IMR-90 (cell line): ENCODE measurements at regions not wholly inside any gene's neighbourhood (a gene's known extent, or its start where the extent isn't known, plus 50 kb on each side); places are given as distances from the start of the nearest gene placed in this dataset.

Experiments used
- ATAC-seq: fragments of 200-7000 bp; cut with Tn5 transposase; 2 replicates; pipeline ENCODE4 v1.9.1; 2020; ENCODE audit warnings: low read depth, mild to moderate bottlenecking, moderate library complexity
- BruUV-seq: library from RNA; stranded (reverse); fragments of 400-500 nt; replicated peaks from 2 replicates; lab custom pipeline; 2021; lab: Mats Ljungman, UMichigan
- CTCF ChIA-PET: fragments of 300-600 bp; formaldehyde crosslinking; extraction: SDS; loops from one replicate; lab custom pipeline; 2021; ENCODE audit warnings: antibody characterized with exemption; lab: Yijun Ruan, JAX
- POLR2A ChIA-PET: fragments of 300-600 bp; sonication (Branson Sonifier 250); formaldehyde crosslinking; loops from one replicate; lab custom pipeline; 2022; ENCODE audit warnings: antibody characterized with exemption; ENCODE audit not compliant: unreplicated experiment; lab: Charles Lee
- DNase-seq: peaks from one replicate; pipeline ENCODE4 v3.0.0; 2013
- H2AFZ ChIP-seq: replicated peaks from 2 replicates; pipeline ENCODE3; 2013; ENCODE audit warnings: low read length, mild to moderate bottlenecking; ENCODE audit not compliant: poor library complexity
- H2AK5ac ChIP-seq: 2 replicates; pipeline ENCODE4 v1.6.1; 2013; ENCODE audit warnings: low read depth, low read length, inconsistent platforms
- H2AK9ac ChIP-seq: replicated peaks from 2 replicates; pipeline ENCODE3; 2013; ENCODE audit warnings: mild to moderate bottlenecking, low read depth, low read length, moderate library complexity; ENCODE audit not compliant: poor library complexity
- H2BK120ac ChIP-seq: 2 replicates; pipeline ENCODE4 v1.6.1; 2013; ENCODE audit warnings: low read depth, low read length, inconsistent platforms
- H2BK15ac ChIP-seq: 3 replicates; pipeline ENCODE4 v1.6.1; 2013; ENCODE audit warnings: low read depth, low read length, inconsistent platforms
- H2BK20ac ChIP-seq: 2 replicates; pipeline ENCODE4 v1.6.1; 2013; ENCODE audit warnings: low read depth, mild to moderate bottlenecking, inconsistent platforms, low read length, moderate library complexity
- H2BK5ac ChIP-seq: 2 replicates; pipeline ENCODE4 v1.6.1; 2013; ENCODE audit warnings: mild to moderate bottlenecking, low read depth, low read length, inconsistent platforms; ENCODE audit not compliant: poor library complexity, severe bottlenecking
- H3K14ac ChIP-seq: replicated peaks from 2 replicates; pipeline ENCODE4 v1.6.1; 2013; ENCODE audit warnings: low read depth, low read length, inconsistent platforms
- H3K18ac ChIP-seq: 2 replicates; pipeline ENCODE4 v1.6.1; 2013; ENCODE audit warnings: low read depth, low read length, control low read depth
- H3K23ac ChIP-seq: 2 replicates; pipeline ENCODE4 v1.6.1; 2013; ENCODE audit warnings: low read depth, low read length, inconsistent platforms
- H3K27ac ChIP-seq: 2 replicates; pipeline ENCODE4 v1.5.1; 2013; ENCODE audit warnings: mild to moderate bottlenecking, control low read depth, low read length; ENCODE audit not compliant: insufficient read depth
- H3K27me3 ChIP-seq: 2 replicates; pipeline ENCODE4 v1.6.1; 2013; ENCODE audit warnings: low read length; ENCODE audit not compliant: control insufficient read depth, insufficient read depth
- H3K36me3 ChIP-seq: 2 replicates; pipeline ENCODE4 v1.6.1; 2013; ENCODE audit warnings: low read length, mixed read lengths; ENCODE audit not compliant: control insufficient read depth, insufficient read depth
- H3K4ac ChIP-seq: 2 replicates; pipeline ENCODE4 v1.6.1; 2013; ENCODE audit warnings: low read depth, low read length, inconsistent platforms
- H3K4me1 ChIP-seq: 2 replicates; pipeline ENCODE4 v1.6.1; 2013; ENCODE audit warnings: low read length, mixed read lengths; ENCODE audit not compliant: control insufficient read depth, insufficient read depth
- H3K4me2 ChIP-seq: 2 replicates; pipeline ENCODE4 v1.6.1; 2013; ENCODE audit warnings: low read depth, mild to moderate bottlenecking, control low read depth, low read length, moderate library complexity
- H3K4me3 ChIP-seq: 2 replicates; pipeline ENCODE4 v1.5.1; 2013; ENCODE audit warnings: low read depth, mild to moderate bottlenecking, control low read depth, low read length, moderate library complexity; ENCODE audit not compliant: insufficient read depth
- H3K56ac ChIP-seq: 2 replicates; pipeline ENCODE4 v1.6.1; 2013; ENCODE audit warnings: low read length, inconsistent platforms; ENCODE audit not compliant: insufficient read depth; ENCODE audit errors: extremely low read depth
- H3K79me1 ChIP-seq, 2 experiments: 2 replicates each; pipeline ENCODE4 v1.6.1; 2013; ENCODE audit warnings: low read length in 2 of 2, inconsistent platforms in 1 of 2, low read depth in 1 of 2
- H3K9ac ChIP-seq: 2 replicates; pipeline ENCODE4 v1.6.1; 2013; ENCODE audit warnings: low read depth, low read length, control low read depth
- H3K9me1 ChIP-seq: 2 replicates; pipeline ENCODE4 v1.6.1; 2013; ENCODE audit warnings: low read length, inconsistent platforms; ENCODE audit not compliant: insufficient read depth
- H3K9me3 ChIP-seq: 2 replicates; pipeline ENCODE4 v1.6.1; 2013; ENCODE audit warnings: low read length; ENCODE audit not compliant: control insufficient read depth, insufficient read depth
- H4K20me1 ChIP-seq: 2 replicates; pipeline ENCODE4 v1.6.1; 2013; ENCODE audit warnings: low read length, inconsistent platforms; ENCODE audit not compliant: insufficient read depth
- H4K5ac ChIP-seq: 2 replicates; pipeline ENCODE4 v1.6.1; 2013; ENCODE audit warnings: mild to moderate bottlenecking, low read depth, low read length, control low read depth
- H4K8ac ChIP-seq, 2 experiments: 2 replicates each; pipeline ENCODE4 v1.6.1; 2013; ENCODE audit warnings: low read depth in 2 of 2, low read length in 2 of 2, control low read depth in 1 of 2, inconsistent platforms in 1 of 2
- H4K91ac ChIP-seq: 2 replicates; pipeline ENCODE4 v1.6.1; 2013; ENCODE audit warnings: low read depth, low read length, inconsistent platforms; ENCODE audit not compliant: insufficient read depth
- BHLHE40 ChIP-seq: fragments of 150-350 bp; IDR thresholded peaks from 2 replicates; pipeline ENCODE4 v1.6.1; 2016; ENCODE audit warnings: mild to moderate bottlenecking, low read depth, low read length
- CEBPB ChIP-seq: IDR thresholded peaks from 2 replicates; pipeline ENCODE4 v1.6.1; 2012; ENCODE audit warnings: low read depth, low read length, improper control_type of control experiment
- CHD1 ChIP-seq: IDR thresholded peaks from 2 replicates; pipeline ENCODE4 v1.6.1; 2012; ENCODE audit warnings: low read depth, low read length, improper control_type of control experiment
- FOS ChIP-seq: fragments of 150-350 bp; IDR thresholded peaks from 2 replicates; pipeline ENCODE4 v1.6.1; 2016; ENCODE audit warnings: low read depth, low read length
- MAFK ChIP-seq: IDR thresholded peaks from 2 replicates; pipeline ENCODE4 v1.6.1; 2012; ENCODE audit warnings: low read depth, low read length, improper control_type of control experiment
- MAZ ChIP-seq: IDR thresholded peaks from 2 replicates; pipeline ENCODE4 v1.6.1; 2012; ENCODE audit warnings: low read depth, mild to moderate bottlenecking, low read length, improper control_type of control experiment, moderate library complexity, borderline replicate concordance
- MXI1 ChIP-seq: IDR thresholded peaks from 2 replicates; pipeline ENCODE4 v1.6.1; 2012; ENCODE audit warnings: low read depth, mild to moderate bottlenecking, low read length, moderate library complexity, borderline replicate concordance
- NFE2L2 ChIP-seq: fragments of 150-350 bp; IDR thresholded peaks from 2 replicates; pipeline ENCODE4 v1.6.1; 2016; ENCODE audit warnings: low read depth, mild to moderate bottlenecking, low read length
- POLR2A ChIP-seq: IDR thresholded peaks from 2 replicates; pipeline ENCODE4 v1.6.1; 2012; ENCODE audit warnings: mild to moderate bottlenecking, low read depth, low read length
- RAD21 ChIP-seq: IDR thresholded peaks from 2 replicates; pipeline ENCODE4 v1.6.1; 2012; ENCODE audit warnings: low read length, improper control_type of control experiment
- RCOR1 ChIP-seq: IDR thresholded peaks from 2 replicates; pipeline ENCODE4 v1.6.1; 2012; ENCODE audit warnings: mild to moderate bottlenecking, low read length, improper control_type of control experiment; ENCODE audit not compliant: insufficient replicate concordance
- RFX5 ChIP-seq: IDR thresholded peaks from 2 replicates; pipeline ENCODE4 v1.8.0; 2012; ENCODE audit warnings: low read depth, mild to moderate bottlenecking, low read length, moderate library complexity
- SMC3 ChIP-seq: fragments of 150-350 bp; IDR thresholded peaks from 2 replicates; pipeline ENCODE4 v1.6.1; 2016; ENCODE audit warnings: low read depth, mild to moderate bottlenecking, antibody characterized with exemption, low read length, moderate library complexity
- WGBS, 2 experiments: methylation state at CpG; one replicate each; pipeline versions ENCODE4 v1.1.5 to v1.1.7; 2013; ENCODE audit warnings: missing lambda C conversion rate in 2 of 2; ENCODE audit not compliant: insufficient read length in 1 of 2; ENCODE audit errors: extremely low coverage in 2 of 2; 5-methylcytosine and 5-hydroxymethylcytosine counted together
- dilution Hi-C: fragments of 300-500 bp; cut with HindIII; formaldehyde crosslinking; loops from one replicate; pipeline ENCODE4 v1.14.3; 2018; ENCODE audit warnings: low sequenced_read_pairs; ENCODE audit not compliant: unreplicated experiment
- in situ Hi-C: fragments of 300-500 bp; cut with MboI; formaldehyde crosslinking; loops from 3 replicates; pipeline ENCODE4 v1.14.3; 2019; ENCODE audit warnings: low sequenced_read_pairs, inconsistent platforms, mixed read lengths
- intact Hi-C: fragments of 100-400 bp; cut with micrococcal nuclease; formaldehyde crosslinking; loops from 2 replicates; pipeline ENCODE4 v1.10.0; 2022
- TF ChIP-seq, protein P1 (sequence below): fragments of 150-350 bp; IDR thresholded peaks from 2 replicates; pipeline ENCODE4 v1.6.1; 2017; ENCODE audit warnings: mild to moderate bottlenecking, antibody characterized with exemption, low read length, low read depth
- TF ChIP-seq, protein P2 (sequence below): conservative IDR thresholded peaks from 2 replicates; pipeline ENCODE4 v1.5.1; 2012; ENCODE audit warnings: mild to moderate bottlenecking, low read depth, low read length, improper control_type of control experiment
- TF ChIP-seq, protein P3 (sequence below): fragments of 150-350 bp; IDR thresholded peaks from 2 replicates; pipeline ENCODE4 v1.6.1; 2016; ENCODE audit warnings: low read depth, mild to moderate bottlenecking, low read length, moderate library complexity, borderline replicate concordance

DNA sequence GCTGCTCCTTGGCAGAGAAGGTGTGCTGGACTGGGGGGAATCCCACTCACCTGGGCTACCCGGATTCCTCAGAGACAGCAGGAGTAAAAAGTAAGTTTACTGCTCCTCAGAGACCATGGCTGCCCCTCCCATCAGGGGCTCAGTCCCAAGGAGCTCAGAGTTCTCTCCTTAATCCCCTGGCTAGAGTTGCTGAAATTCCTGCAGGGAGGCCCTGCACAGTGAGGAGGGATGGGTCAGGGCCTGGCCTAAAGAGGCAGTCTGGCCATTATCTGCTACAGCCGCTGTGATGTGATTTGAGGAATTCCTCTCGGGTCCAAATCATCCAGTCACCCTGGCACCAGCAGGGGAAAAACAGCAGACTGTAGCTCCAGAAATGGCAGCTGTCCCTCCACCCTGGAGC, 502.5 kb downstream of the PCDH17 start:
- Histone ChIP-seq H3K23ac (no peak overlapping the region), H3K27me3 (no peaks in the 10 kb centered on the region), H2BK5ac (no peak overlapping the region), H4K5ac (no peak overlapping the region), H3K4me3 (no peak overlapping the region), H3K56ac (no peak overlapping the region), H2AFZ (no peak overlapping the region), H3K9me3 (peaks cover 10% of the 10 kb centered on the region), H3K9ac (no peak overlapping the region), H2BK120ac (no peak overlapping the region), H3K36me3 (no peaks in the 10 kb centered on the region), H4K91ac (no peak overlapping the region), H3K14ac (no peak overlapping the region), H3K79me1 (no peaks in the 10 kb centered on the region), H2BK15ac (no peak overlapping the region), H3K4me2 (no peak overlapping the region), H4K8ac (no peak overlapping the region), H2AK5ac (no peak overlapping the region), H4K20me1 (no peaks in the 10 kb centered on the region), H3K9me1 (no peaks in the 10 kb centered on the region), H2BK20ac (no peak overlapping the region), H2AK9ac (no peak overlapping the region), H3K27ac (no peak overlapping the region), H3K4ac (no peak overlapping the region), H3K4me1 (no peaks in the 10 kb centered on the region), H3K18ac (no peak overlapping the region)
- ATAC-seq: no peak
- BruUV-seq: no TSS peak
- ChIA-PET CTCF (no interaction called here), POLR2A (no interaction called here)
- no CpG with 5 or more reads among the region's 3 CpGs for WGBS, 2 experiments
- in situ Hi-C loops (no loop called here), intact Hi-C loops (no loop called here), dilution Hi-C loops (no loop called here)
- DNase-seq: no peak
- TF ChIP-seq, protein P1, sequence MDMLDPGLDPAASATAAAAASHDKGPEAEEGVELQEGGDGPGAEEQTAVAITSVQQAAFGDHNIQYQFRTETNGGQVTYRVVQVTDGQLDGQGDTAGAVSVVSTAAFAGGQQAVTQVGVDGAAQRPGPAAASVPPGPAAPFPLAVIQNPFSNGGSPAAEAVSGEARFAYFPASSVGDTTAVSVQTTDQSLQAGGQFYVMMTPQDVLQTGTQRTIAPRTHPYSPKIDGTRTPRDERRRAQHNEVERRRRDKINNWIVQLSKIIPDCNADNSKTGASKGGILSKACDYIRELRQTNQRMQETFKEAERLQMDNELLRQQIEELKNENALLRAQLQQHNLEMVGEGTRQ: no peak
- TF ChIP-seq NFE2L2 (no peak), RAD21 (no peak), POLR2A (no peak), MAFK (no peak), BHLHE40 (no peak), CHD1 (no peak), MAZ (no peak), SMC3 (no peak), CEBPB (no peak), RFX5 (no peak), FOS (no peak), MXI1 (no peak), RCOR1 (no peak)
- TF ChIP-seq, protein P2, sequence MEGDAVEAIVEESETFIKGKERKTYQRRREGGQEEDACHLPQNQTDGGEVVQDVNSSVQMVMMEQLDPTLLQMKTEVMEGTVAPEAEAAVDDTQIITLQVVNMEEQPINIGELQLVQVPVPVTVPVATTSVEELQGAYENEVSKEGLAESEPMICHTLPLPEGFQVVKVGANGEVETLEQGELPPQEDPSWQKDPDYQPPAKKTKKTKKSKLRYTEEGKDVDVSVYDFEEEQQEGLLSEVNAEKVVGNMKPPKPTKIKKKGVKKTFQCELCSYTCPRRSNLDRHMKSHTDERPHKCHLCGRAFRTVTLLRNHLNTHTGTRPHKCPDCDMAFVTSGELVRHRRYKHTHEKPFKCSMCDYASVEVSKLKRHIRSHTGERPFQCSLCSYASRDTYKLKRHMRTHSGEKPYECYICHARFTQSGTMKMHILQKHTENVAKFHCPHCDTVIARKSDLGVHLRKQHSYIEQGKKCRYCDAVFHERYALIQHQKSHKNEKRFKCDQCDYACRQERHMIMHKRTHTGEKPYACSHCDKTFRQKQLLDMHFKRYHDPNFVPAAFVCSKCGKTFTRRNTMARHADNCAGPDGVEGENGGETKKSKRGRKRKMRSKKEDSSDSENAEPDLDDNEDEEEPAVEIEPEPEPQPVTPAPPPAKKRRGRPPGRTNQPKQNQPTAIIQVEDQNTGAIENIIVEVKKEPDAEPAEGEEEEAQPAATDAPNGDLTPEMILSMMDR: no peak
- TF ChIP-seq, protein P3, sequence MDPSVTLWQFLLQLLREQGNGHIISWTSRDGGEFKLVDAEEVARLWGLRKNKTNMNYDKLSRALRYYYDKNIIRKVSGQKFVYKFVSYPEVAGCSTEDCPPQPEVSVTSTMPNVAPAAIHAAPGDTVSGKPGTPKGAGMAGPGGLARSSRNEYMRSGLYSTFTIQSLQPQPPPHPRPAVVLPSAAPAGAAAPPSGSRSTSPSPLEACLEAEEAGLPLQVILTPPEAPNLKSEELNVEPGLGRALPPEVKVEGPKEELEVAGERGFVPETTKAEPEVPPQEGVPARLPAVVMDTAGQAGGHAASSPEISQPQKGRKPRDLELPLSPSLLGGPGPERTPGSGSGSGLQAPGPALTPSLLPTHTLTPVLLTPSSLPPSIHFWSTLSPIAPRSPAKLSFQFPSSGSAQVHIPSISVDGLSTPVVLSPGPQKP: no peak
